DMS79 (cell line): ENCODE measurements at regions not wholly inside any gene's neighbourhood (a gene's known extent, or its start where the extent isn't known, plus 50 kb on each side); places are given as distances from the start of the nearest gene placed in this dataset.

ENCODE experiments used
- DNase-seq: peaks from one replicate; lab custom pipeline; 2025; lab: John Stamatoyannopoulos, UW

GRCh38 chr16:86958423-86958822 lies 358.8 kb downstream of the C16orf95 start:
- no peak for DNase-seq

- no peak for DNase-seq
Measured at GRCh38 chr16:86959091-86959651, 358.0 kb downstream of the C16orf95 start.

GRCh38 chr16:86959729-86960128 lies 357.5 kb downstream of the C16orf95 start:
- no peak for DNase-seq

- no peak for DNase-seq
Measured at GRCh38 chr16:86960266-86960665, 356.9 kb downstream of the C16orf95 start.

- DNase-seq = no peak
Measured at GRCh38 chr16:86961171-86961601, 356.0 kb downstream of the C16orf95 start.

GRCh38 chr16:86962259-86962658 lies 354.9 kb downstream of the C16orf95 start:
- no peak for DNase-seq

GRCh38 chr16:86962913-86963312 lies 354.3 kb downstream of the C16orf95 start:
- no peak for DNase-seq

- DNase-seq = no peak
Measured at GRCh38 chr16:86963600-86964575, 353.3 kb downstream of the C16orf95 start.

GRCh38 chr16:86964796-86965241 lies 352.4 kb downstream of the C16orf95 start:
- DNase-seq = no peak

GRCh38 chr16:86965331-86965730 lies 351.9 kb downstream of the C16orf95 start:
- no peak for DNase-seq

- DNase-seq = no peak
Measured at GRCh38 chr16:86965840-86966550, 351.2 kb downstream of the C16orf95 start.

GRCh38 chr16:86966777-86967176 lies 350.4 kb downstream of the C16orf95 start:
- no peak for DNase-seq

GRCh38 chr16:86968866-86969265 lies 348.3 kb downstream of the C16orf95 start:
- DNase-seq = no peak

- no peak for DNase-seq
Measured at GRCh38 chr16:86969716-86970115, 347.5 kb downstream of the C16orf95 start.

GRCh38 chr16:86970279-86970678 lies 346.9 kb downstream of the C16orf95 start:
- DNase-seq = no peak

- DNase-seq = no peak
Measured at GRCh38 chr16:86970726-86971125, 346.5 kb downstream of the C16orf95 start.

GRCh38 chr16:86971251-86971650 lies 345.9 kb downstream of the C16orf95 start:
- DNase-seq = no peak

- DNase-seq = no peak
Measured at GRCh38 chr16:86974120-86974519, 343.1 kb downstream of the C16orf95 start.

GRCh38 chr16:86975445-86975844 lies 341.7 kb downstream of the C16orf95 start:
- no peak for DNase-seq

- DNase-seq = no peak
Measured at GRCh38 chr16:86977076-86977676, 340.0 kb downstream of the C16orf95 start.

GRCh38 chr16:86978445-86979030 lies 338.7 kb downstream of the C16orf95 start:
- no peak for DNase-seq

- DNase-seq = no peak
Measured at GRCh38 chr16:86979061-86979460, 338.1 kb downstream of the C16orf95 start.
